ENCODE measurements at regions not wholly inside any gene's neighbourhood (a gene's known extent, or its start where the extent isn't known, plus 50 kb on each side); places are given as distances from the start of the nearest gene placed in this dataset.

DNA sequence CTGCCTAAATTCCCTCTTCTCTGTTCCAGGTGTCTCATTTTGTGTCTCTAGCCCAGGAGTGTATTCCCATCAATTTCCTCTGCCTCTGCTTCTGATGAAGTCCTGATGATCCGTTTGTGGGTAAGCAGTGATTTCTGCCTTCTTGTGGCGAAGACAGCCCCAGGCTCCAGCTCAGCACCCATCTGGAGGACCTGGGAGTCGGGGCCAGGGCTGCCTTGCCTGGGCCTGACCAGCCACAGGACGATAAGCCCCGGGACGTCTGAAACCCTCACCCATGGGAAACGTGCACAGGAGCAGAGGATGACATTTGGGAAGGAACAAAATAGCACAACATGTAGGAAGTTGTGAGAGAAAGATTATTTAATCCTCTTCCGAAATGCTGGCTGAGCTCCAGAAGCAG lies 206.9 kb downstream of the FBXO15 start:
- TF ChIP-seq, protein P1, sequence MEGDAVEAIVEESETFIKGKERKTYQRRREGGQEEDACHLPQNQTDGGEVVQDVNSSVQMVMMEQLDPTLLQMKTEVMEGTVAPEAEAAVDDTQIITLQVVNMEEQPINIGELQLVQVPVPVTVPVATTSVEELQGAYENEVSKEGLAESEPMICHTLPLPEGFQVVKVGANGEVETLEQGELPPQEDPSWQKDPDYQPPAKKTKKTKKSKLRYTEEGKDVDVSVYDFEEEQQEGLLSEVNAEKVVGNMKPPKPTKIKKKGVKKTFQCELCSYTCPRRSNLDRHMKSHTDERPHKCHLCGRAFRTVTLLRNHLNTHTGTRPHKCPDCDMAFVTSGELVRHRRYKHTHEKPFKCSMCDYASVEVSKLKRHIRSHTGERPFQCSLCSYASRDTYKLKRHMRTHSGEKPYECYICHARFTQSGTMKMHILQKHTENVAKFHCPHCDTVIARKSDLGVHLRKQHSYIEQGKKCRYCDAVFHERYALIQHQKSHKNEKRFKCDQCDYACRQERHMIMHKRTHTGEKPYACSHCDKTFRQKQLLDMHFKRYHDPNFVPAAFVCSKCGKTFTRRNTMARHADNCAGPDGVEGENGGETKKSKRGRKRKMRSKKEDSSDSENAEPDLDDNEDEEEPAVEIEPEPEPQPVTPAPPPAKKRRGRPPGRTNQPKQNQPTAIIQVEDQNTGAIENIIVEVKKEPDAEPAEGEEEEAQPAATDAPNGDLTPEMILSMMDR (IDR thresholded peaks at IDR 0.05 in 2 of 3, conservative IDR thresholded peaks at IDR 0.05 in 1 of 3; ENCODE audit: borderline replicate concordance in 1 of 3, insufficient read depth in 1 of 3, low read depth in 2 of 3, low read length in 2 of 3): no peak
- TF ChIP-seq POLR2A (IDR thresholded peaks at IDR 0.05; ENCODE audit: borderline replicate concordance, extremely low read depth, insufficient read depth, insufficient read length) (no peak), TCF7L2 (IDR thresholded peaks at IDR 0.05; ENCODE audit: borderline replicate concordance, extremely low read depth, insufficient read depth, insufficient read length) (no peak), POLR2AphosphoS5 (IDR thresholded peaks at IDR 0.05; ENCODE audit: low read depth, low read length) (no peak), EZH2 (IDR thresholded peaks at IDR 0.05) (no peak)
